ENCODE measurements at regions not wholly inside any gene's neighbourhood (a gene's known extent, or its start where the extent isn't known, plus 50 kb on each side); places are given as distances from the start of the nearest gene placed in this dataset.

DNA sequence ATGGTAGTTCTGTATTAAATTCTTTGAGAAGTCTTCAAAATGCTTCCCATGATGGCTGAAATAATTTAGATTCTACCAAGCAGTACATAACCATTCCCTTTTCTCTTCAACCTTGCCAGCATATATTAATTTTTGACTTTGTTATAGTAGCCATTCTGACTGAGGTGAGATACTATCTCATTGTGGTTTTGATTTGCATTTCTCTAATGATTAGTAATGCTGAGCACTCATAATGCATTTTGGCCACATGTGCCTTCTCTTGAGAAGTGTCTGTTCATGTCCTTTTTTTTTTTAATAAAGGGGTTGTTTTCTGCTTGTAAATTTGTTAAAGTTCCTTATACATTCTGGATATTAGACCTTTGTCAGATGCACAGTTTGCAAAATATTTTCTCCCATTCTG is 173.9 kb downstream of the CALCRL start:
- DNase-seq = no peak

DNA sequence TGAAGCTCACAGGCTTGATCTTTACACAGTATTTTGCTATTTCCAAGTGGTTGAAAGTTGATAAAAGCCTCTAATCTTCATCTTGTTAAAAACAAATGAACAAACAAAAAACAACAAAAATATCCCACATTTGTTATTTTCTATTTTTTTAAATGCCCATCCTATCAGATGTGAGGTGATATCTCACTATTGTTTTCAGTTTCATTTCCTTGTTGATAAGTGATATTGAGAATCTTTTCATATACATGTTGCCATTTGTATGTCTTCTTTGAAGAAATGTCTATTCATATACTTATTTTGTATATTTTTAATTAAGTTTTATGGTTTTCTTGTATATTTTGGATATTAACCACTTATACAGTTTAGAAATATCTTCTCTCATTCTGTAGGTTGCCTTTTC is 175.8 kb downstream of the CALCRL start:
- no peak for DNase-seq

- no peak for DNase-seq
Measured at GRCh38 chr2:187271825-187272224, 176.2 kb downstream of the CALCRL start.

DNA sequence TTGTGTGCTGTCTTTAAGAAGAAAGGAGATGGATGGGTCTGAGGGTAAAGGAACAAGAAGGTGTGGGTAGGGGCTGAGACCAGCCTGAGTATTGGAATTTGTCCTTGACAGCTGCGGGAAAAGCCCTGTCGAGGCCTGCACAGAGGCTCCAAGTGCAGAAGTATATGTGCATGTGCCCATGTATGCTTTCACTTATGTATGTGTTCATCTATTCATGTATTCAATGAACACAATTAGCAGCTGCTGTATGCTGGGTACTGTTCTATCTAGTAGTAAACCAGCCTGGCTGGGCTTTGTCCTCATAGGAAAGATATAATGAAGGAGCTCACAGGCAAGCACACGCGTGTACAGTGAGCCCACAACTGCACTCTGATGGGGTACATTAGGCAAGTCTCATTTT is 181.4 kb downstream of the CALCRL start:
- no peak for DNase-seq

- no peak for DNase-seq
Measured at GRCh38 chr2:187266147-187266546, 181.9 kb downstream of the CALCRL start.

DNA sequence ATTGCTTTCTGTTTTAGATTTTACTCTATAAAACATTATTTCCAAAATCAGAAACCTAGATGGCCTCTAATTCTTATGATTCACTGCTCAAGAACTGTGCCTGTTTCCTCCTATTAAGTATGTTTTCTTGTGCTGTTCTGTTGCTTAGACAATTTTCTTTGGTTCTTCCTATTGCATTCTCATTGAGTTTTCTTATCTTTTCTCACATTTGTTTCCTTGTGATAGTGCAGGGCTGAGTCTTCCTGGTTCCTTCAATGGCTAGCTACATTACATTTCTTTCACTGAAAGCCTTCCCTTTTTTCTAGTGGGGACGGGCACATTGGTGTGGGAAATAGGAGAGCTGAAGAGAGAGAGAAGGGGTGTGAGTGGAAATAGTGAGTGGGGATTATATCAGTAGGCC is 183.4 kb downstream of the CALCRL start:
- no peak for DNase-seq

DNA sequence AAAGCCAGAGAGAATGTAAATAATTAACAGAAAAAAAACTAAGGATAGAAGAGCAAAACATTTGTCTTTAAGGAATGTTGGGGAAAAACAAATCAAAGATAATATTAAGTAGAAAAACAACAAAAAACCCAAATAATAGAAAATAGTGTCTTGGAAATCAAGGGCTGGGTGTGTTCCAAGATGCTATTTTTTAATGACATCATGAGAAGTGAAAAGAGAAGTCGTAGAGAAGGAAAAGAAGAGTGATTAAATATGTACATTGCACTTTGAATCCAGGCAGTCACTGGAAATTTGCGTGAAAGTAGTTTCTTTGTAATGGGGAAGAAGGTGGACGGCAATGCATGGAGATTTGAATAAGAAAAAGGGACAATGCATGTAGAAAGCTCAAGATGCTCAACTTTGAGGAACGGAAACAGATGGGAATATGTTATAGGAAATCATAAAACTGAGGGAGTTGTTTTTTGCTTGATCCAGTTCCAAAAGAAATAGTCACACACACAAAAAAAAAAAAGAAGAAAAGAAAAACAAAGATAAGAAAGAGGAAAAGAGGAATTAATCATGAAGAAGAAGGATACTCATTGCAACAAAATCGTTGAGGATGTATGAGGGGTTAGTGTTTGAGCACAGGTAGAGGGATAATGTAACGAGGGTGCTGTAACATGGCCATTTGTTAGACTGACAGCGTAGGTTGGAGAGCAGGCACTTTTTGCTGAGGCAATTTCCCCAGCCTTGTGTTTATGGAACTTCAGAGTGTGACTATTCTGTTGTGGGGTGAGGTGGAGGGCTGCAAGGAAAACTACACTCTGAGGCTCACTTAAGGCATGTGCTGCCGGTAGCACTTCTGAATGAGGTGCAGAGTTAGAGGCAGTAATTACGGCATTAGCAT is 184.1 kb downstream of the CALCRL start:
- no peak for DNase-seq

DNA sequence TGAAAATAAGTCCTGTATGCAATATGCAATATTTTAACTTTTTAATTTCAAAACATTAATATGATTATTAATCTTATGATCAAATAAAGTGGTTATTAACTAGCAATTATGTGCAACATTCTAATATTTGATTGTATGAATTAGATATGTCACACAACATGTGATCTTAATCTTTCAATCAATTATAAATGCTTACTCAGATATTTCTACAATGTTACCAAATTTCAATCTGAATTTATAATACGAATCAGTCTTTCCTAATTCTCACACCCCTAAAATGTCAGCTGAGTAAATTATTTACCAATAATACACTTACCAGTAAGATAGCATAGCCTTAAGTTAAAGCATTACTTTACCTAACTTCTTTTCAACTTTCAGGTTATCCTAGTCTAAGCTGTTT is 186.3 kb downstream of the CALCRL start:
- no peak for DNase-seq

DNA sequence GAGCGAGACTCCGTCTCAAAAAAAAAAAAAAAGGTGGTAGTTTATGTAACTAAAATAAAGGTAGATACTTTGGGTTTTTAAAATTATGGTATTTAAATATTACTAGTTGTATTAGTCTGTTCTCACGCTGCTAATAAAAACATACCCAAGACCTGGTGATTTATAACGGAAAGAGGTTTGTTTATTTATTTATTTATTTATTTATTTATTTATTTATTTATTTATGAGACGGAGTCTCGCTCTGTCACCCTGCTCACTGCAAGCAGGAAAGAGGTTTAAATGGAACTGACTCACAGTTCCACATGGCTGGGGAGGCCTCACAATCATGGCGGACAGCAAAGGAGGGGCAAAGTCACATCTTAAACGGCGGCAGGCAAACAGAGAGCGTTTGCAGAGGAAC is 196.0 kb downstream of the CALCRL start:
- DNase-seq = no peak

GRCh38 chr2:187250137-187250536 is 197.9 kb downstream of the CALCRL start:
- no peak for DNase-seq

GRCh38 chr2:187233811-187234210 is 214.2 kb downstream of the CALCRL start:
- DNase-seq = no peak

DNA sequence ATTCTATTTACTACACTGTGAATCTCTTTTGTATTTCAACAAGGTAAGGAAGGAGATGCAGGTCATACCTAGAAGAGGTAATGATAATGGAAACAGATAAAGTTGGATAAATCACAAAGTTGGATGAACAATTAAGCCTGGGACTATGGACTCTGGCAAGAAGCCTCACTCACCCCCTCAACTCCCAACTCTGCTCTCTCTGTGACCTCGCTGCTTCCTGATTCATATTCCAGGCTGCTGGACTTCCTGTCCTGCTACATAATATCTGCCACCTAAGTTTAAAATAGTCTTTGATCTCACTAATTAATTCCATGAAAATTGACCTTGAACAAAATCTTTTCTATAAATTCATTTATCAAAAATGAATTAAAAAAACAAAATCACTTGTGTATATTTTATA is 215.3 kb downstream of the CALCRL start:
- DNase-seq = no peak

DNA sequence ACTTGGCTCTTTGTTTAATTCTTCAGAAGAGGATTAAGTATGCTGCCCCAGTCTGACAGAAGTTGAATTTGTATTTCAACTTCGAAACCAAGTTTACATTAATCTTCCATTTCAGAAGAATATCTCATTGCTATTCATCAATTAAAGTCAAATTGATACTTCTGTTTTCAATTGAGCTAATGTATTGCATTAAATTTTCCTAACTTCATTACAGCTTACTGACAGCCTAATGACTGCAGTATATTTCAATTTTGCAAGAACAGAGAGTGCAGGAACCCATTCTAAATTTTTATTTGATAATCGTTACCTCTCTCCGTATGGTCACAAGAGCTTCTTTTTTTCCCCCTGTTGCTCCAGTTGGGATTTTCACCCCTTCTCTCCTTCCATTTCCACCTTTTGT is 218.0 kb downstream of the CALCRL start:
- DNase-seq = no peak

DNA sequence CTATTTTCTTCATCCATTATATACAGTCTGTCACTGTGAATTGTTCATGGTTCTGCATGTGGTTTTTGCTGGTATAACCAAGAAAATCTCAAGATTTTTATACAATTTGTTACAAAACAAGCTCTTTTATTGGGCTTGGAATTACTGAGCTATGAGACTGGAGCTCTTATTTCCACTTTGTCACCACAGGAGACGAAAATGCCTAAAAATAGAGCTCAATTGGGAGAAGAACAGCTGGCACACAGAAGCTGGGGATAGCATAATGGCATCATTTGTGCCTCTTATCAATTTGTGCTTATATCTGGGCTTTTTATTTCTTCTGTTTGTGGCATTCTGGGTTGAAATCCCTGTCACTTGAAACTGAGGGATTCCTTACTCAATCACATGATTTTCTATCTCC is 219.1 kb downstream of the CALCRL start:
- DNase-seq = no peak

- DNase-seq = no peak
Measured at GRCh38 chr2:187224989-187225388, 223.1 kb downstream of the CALCRL start.

GRCh38 chr2:187220071-187220470 is 228.0 kb downstream of the CALCRL start:
- no peak for DNase-seq

DNA sequence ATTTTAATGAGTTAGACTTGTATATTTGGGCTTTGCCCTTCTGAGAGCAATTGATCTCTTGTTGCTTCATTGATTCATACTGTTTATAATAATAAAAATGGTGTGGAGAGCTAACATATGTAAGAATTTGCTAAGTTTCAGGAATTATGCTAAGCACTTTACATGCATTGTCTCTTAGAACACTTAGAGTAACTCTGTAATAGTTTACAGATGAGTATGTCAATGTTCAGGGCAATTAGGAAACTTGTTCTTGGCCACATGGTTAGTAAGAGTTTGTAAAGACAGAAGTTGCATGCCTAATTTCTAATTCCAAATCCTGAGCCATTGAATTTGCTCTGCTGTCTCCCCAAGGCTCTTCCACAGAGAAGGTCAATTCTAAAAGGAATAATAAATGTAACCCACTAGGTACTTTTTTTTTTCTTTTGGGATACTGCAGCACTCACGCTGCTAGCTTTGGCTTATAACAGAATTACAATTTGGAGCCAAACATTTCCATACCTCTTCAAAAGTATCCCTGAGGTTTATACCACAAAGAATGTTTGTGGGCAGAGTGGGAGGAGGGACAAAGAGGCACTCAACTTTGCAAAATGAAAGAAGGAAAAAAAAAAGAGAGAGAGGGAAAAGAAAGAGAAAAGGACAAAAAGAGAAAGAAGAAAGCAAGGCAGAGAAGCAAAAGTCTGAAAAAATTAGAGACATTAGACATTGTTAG is 232.4 kb downstream of the CALCRL start:
- DNase-seq = no peak

DNA sequence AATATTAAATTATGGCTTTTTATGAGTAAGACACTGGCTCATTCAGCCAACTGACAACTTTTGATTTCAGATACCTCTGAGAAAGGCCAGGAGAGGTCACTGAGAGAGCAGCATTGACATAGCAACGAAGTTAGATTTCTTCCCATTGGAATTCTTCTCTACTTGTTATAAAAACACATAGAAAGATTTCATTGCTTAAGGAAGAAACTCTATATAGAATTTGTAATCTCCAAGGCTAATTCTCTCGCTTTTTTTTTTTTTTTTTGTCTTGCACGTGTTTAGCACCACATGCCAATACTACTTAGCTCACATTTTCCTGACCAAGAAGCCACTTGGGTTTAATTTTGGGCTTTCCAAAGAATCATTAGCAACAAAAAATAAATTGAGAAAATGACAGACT is 233.7 kb downstream of the CALCRL start:
- DNase-seq = no peak

- no peak for DNase-seq
Measured at GRCh38 chr2:187213798-187214197, 234.3 kb downstream of the CALCRL start.

GRCh38 chr2:187210726-187211125 is 237.3 kb downstream of the CALCRL start:
- no peak for DNase-seq

GRCh38 chr2:187208199-187208785 is 239.8 kb downstream of the CALCRL start:
- no peak for DNase-seq

- no peak for DNase-seq
Measured at GRCh38 chr2:187207126-187207525, 240.9 kb downstream of the CALCRL start.

- DNase-seq = no peak
Measured at GRCh38 chr2:187206471-187206870, 241.6 kb downstream of the CALCRL start.

- DNase-seq = no peak
Measured at GRCh38 chr2:187206071-187206470, 242.0 kb downstream of the CALCRL start.
